ENCODE measurements at regions not wholly inside any gene's neighbourhood (a gene's known extent, or its start where the extent isn't known, plus 50 kb on each side); places are given as distances from the start of the nearest gene placed in this dataset.

GRCh38 chr2:142827170-142827569, 50.3 kb upstream of the KYNU start:
- Histone ChIP-seq H3K4me1 (replicated peaks in 1 of 2) (no peaks in the 10 kb centered on the region), H3K27ac (no peak overlapping the region), H3K9me3 (replicated peaks in 1 of 3) (no peaks in the 10 kb centered on the region), H3K27me3 (no peaks in the 10 kb centered on the region), H3K4me3 (no peak overlapping the region), H3K36me3 (replicated peaks in 1 of 2) (no peaks in the 10 kb centered on the region)
- no peak for DNase-seq
- TF ChIP-seq CTCF (IDR thresholded peaks at IDR 0.05) (no peak), POLR2A (IDR thresholded peaks at IDR 0.05) (no peak)
- 96 to 97% (median 97%) methylated on average over 9 of the region's 9 CpGs for WGBS, 4 donors
- intact Hi-C loops (cut with DNase I), result no loop called here

GRCh38 chr2:142825861-142826260, 51.6 kb upstream of the KYNU start:
- intact Hi-C loops (cut with DNase I), result no loop called here

GRCh38 chr2:142824756-142825155, 52.7 kb upstream of the KYNU start:
- H3K4me3 ChIP-seq, result no peak overlapping the region
- no peaks in the 10 kb centered on the region for H3K36me3 ChIP-seq (replicated peaks in 1 of 2)
- no peaks in the 10 kb centered on the region for H3K9me3 ChIP-seq (replicated peaks in 1 of 3)
- TF ChIP-seq POLR2A (IDR thresholded peaks at IDR 0.05), result no peak
- TF ChIP-seq CTCF (IDR thresholded peaks at IDR 0.05), result no peak
- H3K4me1 ChIP-seq (replicated peaks in 1 of 2), result no peaks in the 10 kb centered on the region
- intact Hi-C loops (cut with DNase I), result no loop called here
- no peaks in the 10 kb centered on the region for H3K27me3 ChIP-seq
- 56 to 91% (median 87%) methylated on average over 1 of the region's 1 CpG for WGBS, 4 donors
- DNase-seq, result no peak
- no peak overlapping the region for H3K27ac ChIP-seq

More at GRCh38 chr2:142825861-142826260, 51.6 kb upstream of the KYNU start:
- H3K36me3 ChIP-seq (replicated peaks in 1 of 2), result no peaks in the 10 kb centered on the region
- WGBS, 4 donors, result 62 to 77% (median 70%) methylated on average over 2 of the region's 2 CpGs
- no peak for DNase-seq
- TF ChIP-seq POLR2A (IDR thresholded peaks at IDR 0.05) (no peak), CTCF (IDR thresholded peaks at IDR 0.05) (no peak)
- no peaks in the 10 kb centered on the region for H3K4me1 ChIP-seq (replicated peaks in 1 of 2)
- no peaks in the 10 kb centered on the region for H3K9me3 ChIP-seq (replicated peaks in 1 of 3)
- H3K4me3 ChIP-seq, result no peak overlapping the region
- H3K27ac ChIP-seq, result no peak overlapping the region
- H3K27me3 ChIP-seq, result no peaks in the 10 kb centered on the region

GRCh38 chr2:142822190-142822589, 55.3 kb upstream of the KYNU start:
- intact Hi-C loops (cut with DNase I), result no loop called here
- Histone ChIP-seq H3K9me3 (replicated peaks in 1 of 3) (no peaks in the 10 kb centered on the region), H3K27ac (no peak overlapping the region), H3K36me3 (replicated peaks in 1 of 2) (no peaks in the 10 kb centered on the region), H3K4me1 (replicated peaks in 1 of 2) (no peaks in the 10 kb centered on the region), H3K27me3 (no peaks in the 10 kb centered on the region), H3K4me3 (no peak overlapping the region)
- TF ChIP-seq POLR2A (IDR thresholded peaks at IDR 0.05) (no peak), CTCF (IDR thresholded peaks at IDR 0.05) (no peak)
- 74 to 80% (median 78%) methylated on average over 3 of the region's 3 CpGs for WGBS, 4 donors
- DNase-seq, result no peak

Data from adrenal gland (tissue), 9 donors.